BLaER1 (cell line): ENCODE measurements at regions not wholly inside any gene's neighbourhood (a gene's known extent, or its start where the extent isn't known, plus 50 kb on each side); places are given as distances from the start of the nearest gene placed in this dataset.

ENCODE experiments used
- H3K27ac ChIP-seq: shearing (Covaris generic); formaldehyde crosslinking; 2 replicates; pipeline ENCODE4 v1.8.1; 2022
- H3K27me3 ChIP-seq: shearing (Covaris generic); formaldehyde crosslinking; 2 replicates; pipeline ENCODE4 v1.8.1; 2022
- H3K36me3 ChIP-seq: shearing (Covaris generic); formaldehyde crosslinking; 2 replicates; pipeline ENCODE4 v1.8.1; 2022
- H3K4me1 ChIP-seq: shearing (Covaris generic); formaldehyde crosslinking; 2 replicates; pipeline ENCODE4 v1.8.1; 2022
- H3K4me2 ChIP-seq: shearing (Covaris generic); formaldehyde crosslinking; 2 replicates; pipeline ENCODE4 v1.8.1; 2022
- H3K4me3 ChIP-seq: shearing (Covaris generic); formaldehyde crosslinking; 2 replicates; pipeline ENCODE4 v1.8.1; 2022
- H3K9ac ChIP-seq: shearing (Covaris generic); formaldehyde crosslinking; 2 replicates; pipeline ENCODE4 v1.8.1; 2022
- H3K9me3 ChIP-seq: shearing (Covaris generic); formaldehyde crosslinking; 2 replicates; pipeline ENCODE4 v1.8.1; 2022
- H4K20me1 ChIP-seq: shearing (Covaris generic); formaldehyde crosslinking; 2 replicates; pipeline ENCODE4 v1.8.1; 2022
- Cebpa-rat ChIP-seq: shearing (Covaris generic); IDR thresholded peaks from 2 replicates; pipeline ENCODE4 v1.8.1; 2022

DNA sequence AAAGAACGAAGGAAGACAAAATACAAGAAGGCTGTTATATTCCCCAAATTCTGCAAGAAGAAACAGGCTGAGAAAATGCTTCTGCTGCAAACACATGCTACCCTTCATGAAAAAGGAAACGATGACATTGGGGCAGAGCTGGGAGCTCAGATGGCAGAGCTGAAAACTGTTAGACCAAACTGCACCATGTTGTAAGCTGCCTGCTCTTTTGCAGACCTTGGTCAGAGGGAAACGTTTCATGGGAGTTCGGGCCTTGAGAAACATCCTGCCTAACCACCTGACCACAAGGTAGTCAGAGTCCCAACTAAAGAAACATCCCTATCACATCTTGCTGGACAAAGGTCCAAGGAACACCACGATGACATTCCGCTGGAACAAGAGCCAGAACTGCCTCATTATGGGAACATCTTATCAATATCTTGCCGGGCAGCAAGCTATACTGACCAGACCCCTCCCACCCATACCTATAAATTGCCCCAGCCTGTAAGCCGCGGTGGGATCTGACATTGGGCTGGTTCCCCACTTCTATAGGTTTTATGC is 110.7 kb upstream of the CTSC start:
- no peak overlapping the region for H3K9ac ChIP-seq
- H3K27me3 ChIP-seq = no peaks in the 10 kb centered on the region
- no peak overlapping the region for H3K27ac ChIP-seq
- no peak for TF ChIP-seq Cebpa-rat
- H3K4me2 ChIP-seq = no peak overlapping the region
- no peak overlapping the region for H3K4me3 ChIP-seq
- no peaks in the 10 kb centered on the region for H4K20me1 ChIP-seq
- no peaks in the 10 kb centered on the region for H3K36me3 ChIP-seq
- no peaks in the 10 kb centered on the region for H3K4me1 ChIP-seq
- peaks cover 6% of the 10 kb centered on the region; the same call in 1 of the 2 replicates for H3K9me3 ChIP-seq

DNA sequence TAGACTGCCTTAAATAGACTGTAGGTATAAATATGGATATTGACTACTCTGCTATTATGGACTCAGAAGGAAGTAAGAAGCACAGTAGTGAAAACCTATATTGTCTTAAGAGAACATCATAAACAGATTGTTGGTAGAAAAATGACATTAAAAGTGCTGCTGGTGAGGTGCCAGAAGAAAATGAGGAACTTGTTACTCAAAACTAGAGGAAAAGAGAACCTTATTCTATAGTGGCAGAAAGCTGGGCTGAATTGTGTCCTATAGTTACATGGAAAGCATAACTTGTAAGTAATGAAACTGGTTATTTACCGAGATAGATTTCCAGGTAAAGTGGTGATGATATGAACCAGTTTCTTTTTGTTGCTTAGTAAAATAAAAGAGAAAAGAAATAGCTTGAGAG is 109.7 kb upstream of the CTSC start:
- no peak for TF ChIP-seq Cebpa-rat
- Histone ChIP-seq H3K9ac (no peak overlapping the region), H3K9me3 (peaks cover 6% of the 10 kb centered on the region; the same call in 1 of the 2 replicates), H3K4me2 (no peak overlapping the region), H3K4me3 (no peak overlapping the region), H3K36me3 (no peaks in the 10 kb centered on the region), H3K27ac (no peak overlapping the region), H3K27me3 (no peaks in the 10 kb centered on the region), H3K4me1 (no peaks in the 10 kb centered on the region), H4K20me1 (no peaks in the 10 kb centered on the region)

- H3K27ac ChIP-seq = no peak overlapping the region
- TF ChIP-seq Cebpa-rat = no peak
- no peaks in the 10 kb centered on the region for H3K36me3 ChIP-seq
- H3K9me3 ChIP-seq = peaks cover 9% of the 10 kb centered on the region
- H3K4me1 ChIP-seq = no peaks in the 10 kb centered on the region
- no peaks in the 10 kb centered on the region for H4K20me1 ChIP-seq
- H3K4me2 ChIP-seq = no peak overlapping the region
- H3K4me3 ChIP-seq = no peak overlapping the region
- no peak overlapping the region for H3K9ac ChIP-seq
- H3K27me3 ChIP-seq = no peaks in the 10 kb centered on the region
These were observed 101.8 kb upstream of the CTSC start for GRCh38 chr11:88439356-88439755.

GRCh38 chr11:88438721-88439120 is 101.2 kb upstream of the CTSC start:
- Histone ChIP-seq H3K4me2 (no peak overlapping the region), H3K4me3 (no peak overlapping the region), H3K4me1 (no peaks in the 10 kb centered on the region), H3K9me3 (peaks cover 16% of the 10 kb centered on the region), H3K27me3 (no peaks in the 10 kb centered on the region), H3K9ac (no peak overlapping the region), H3K27ac (no peak overlapping the region), H4K20me1 (no peaks in the 10 kb centered on the region), H3K36me3 (no peaks in the 10 kb centered on the region)
- no peak for TF ChIP-seq Cebpa-rat

DNA sequence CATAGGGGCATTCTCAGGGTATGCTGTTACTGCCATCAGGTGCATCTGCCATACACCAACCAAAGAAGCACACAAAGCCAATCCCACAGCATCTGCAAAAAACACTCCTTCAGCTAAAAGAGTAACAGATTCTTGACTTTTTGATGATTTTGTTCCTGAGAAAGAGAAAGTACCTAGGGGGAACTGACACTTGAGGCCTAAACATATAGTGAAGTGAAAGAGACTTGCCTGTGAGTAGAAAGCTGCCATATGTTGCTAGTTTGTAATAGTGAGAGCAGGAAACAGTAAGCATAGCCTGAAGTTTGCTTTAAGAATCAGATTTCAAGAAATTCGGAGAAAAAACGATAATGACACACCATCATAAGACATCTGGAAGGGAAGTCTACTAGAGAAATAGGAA is 97.9 kb upstream of the CTSC start:
- H3K4me2 ChIP-seq = no peak overlapping the region
- peaks cover 20% of the 10 kb centered on the region for H3K9me3 ChIP-seq
- no peaks in the 10 kb centered on the region for H4K20me1 ChIP-seq
- no peak overlapping the region for H3K27ac ChIP-seq
- H3K36me3 ChIP-seq = no peaks in the 10 kb centered on the region
- no peaks in the 10 kb centered on the region for H3K4me1 ChIP-seq
- no peak for TF ChIP-seq Cebpa-rat
- H3K27me3 ChIP-seq = no peaks in the 10 kb centered on the region
- H3K4me3 ChIP-seq = no peak overlapping the region
- no peak overlapping the region for H3K9ac ChIP-seq

GRCh38 chr11:88434333-88434976 is 96.9 kb upstream of the CTSC start:
- Histone ChIP-seq H3K9ac (no peak overlapping the region), H3K9me3 (peaks cover 20% of the 10 kb centered on the region), H3K4me3 (no peak overlapping the region), H3K27ac (no peak overlapping the region), H4K20me1 (no peaks in the 10 kb centered on the region), H3K4me1 (no peaks in the 10 kb centered on the region), H3K4me2 (no peak overlapping the region), H3K27me3 (no peaks in the 10 kb centered on the region), H3K36me3 (no peaks in the 10 kb centered on the region)
- TF ChIP-seq Cebpa-rat = no peak

DNA sequence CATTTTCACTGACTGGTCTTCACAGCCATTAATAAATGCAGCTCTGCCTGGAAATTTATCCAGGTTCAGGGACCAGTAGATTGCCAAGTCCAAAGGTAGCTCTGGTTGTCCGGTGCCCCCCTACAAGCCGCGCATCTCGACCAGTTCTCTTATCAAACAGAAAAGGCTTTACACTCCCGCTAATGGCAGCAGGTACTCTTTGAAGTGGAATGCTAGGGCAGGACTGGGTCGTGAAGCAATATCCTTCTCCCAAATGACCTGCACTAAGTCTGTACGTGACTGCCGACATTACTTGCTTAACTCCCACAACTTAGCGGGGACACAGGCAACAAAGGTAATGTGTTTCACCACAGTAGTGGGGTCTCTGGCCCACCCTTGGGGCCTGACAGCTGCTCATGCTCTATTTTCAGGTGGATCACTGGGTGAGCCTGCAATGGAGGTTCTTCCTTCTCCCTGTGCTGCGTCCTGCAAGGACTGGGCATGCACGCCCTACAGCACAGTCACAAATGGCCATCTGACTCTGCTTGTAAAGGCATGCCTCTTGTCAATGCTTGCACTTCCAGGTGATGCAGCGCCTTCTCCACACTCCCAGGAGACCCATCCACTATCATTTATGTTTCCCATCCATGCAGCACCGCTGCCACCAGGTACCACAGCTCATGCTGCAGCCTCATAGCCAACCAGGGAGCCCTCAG is 96.1 kb upstream of the CTSC start:
- TF ChIP-seq Cebpa-rat = no peak

DNA sequence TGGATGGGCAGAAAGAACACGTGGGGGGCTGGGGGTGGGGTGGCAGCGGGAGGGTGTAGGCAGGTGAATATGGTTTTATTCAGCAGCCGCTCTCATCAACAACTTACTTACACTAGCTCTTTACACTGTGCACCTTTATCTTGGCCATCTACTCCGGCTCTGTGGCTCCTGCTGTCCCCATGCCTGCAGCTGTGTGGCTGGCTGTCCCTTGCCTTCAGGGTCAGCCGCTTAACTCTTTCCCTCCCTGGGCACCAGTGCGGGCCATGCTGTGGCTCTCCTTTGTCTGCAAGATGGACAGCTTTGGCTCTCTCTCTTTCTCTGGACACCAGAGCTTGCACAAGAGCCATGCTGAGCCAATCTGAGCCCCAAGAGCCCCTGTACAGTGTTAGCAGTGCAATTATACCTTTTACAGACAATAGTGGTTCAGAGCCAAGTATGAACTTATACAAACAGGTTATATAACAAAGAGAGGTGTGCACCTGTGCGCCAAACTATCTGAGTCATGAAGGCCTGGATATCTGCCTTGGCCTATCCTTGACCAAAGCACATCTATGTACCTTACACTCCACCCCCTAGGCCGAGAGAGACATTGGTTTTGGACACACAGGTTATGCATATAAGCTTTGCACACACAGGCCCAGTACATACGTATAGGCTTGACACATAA is 94.3 kb upstream of the CTSC start:
- no peaks in the 10 kb centered on the region for H4K20me1 ChIP-seq
- no peak overlapping the region for H3K27ac ChIP-seq
- TF ChIP-seq Cebpa-rat = no peak
- no peak overlapping the region for H3K4me2 ChIP-seq
- H3K27me3 ChIP-seq = no peaks in the 10 kb centered on the region
- H3K9me3 ChIP-seq = peaks cover 20% of the 10 kb centered on the region
- H3K4me1 ChIP-seq = peaks cover 5% of the 10 kb centered on the region; the same call in 1 of the 2 replicates
- H3K9ac ChIP-seq = no peak overlapping the region
- H3K36me3 ChIP-seq = no peaks in the 10 kb centered on the region
- H3K4me3 ChIP-seq = no peak overlapping the region

More for the DNA sequence above, 96.1 kb upstream of the CTSC start:
- no peak overlapping the region for H3K4me2 ChIP-seq
- peaks cover 20% of the 10 kb centered on the region for H3K9me3 ChIP-seq
- no peaks in the 10 kb centered on the region for H4K20me1 ChIP-seq
- H3K36me3 ChIP-seq = no peaks in the 10 kb centered on the region
- no peak overlapping the region for H3K9ac ChIP-seq
- no peak overlapping the region for H3K4me3 ChIP-seq
- H3K27me3 ChIP-seq = no peaks in the 10 kb centered on the region
- H3K27ac ChIP-seq = no peak overlapping the region
- H3K4me1 ChIP-seq = no peaks in the 10 kb centered on the region

DNA sequence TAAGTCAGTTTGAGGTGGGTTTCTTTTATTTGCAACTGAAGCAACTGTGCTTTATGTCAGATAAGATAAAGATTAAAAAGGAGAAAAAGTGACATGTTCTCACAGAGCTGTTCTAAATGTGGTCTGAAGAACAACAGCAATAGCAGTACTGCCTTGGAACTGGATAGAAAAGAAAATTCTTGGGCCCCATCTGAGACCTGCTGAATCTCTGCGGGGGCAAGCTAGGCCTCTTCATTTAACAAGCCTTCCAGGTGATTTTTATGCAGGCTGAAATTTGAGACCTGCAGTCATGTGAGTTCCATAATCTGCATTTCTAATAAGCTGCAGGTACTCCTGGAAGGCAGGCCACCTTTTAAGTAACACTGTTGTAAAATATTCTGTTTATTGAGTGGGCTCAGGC is 91.4 kb upstream of the CTSC start:
- no peaks in the 10 kb centered on the region for H3K36me3 ChIP-seq
- H3K27me3 ChIP-seq = no peaks in the 10 kb centered on the region
- no peak overlapping the region for H3K27ac ChIP-seq
- no peak overlapping the region for H3K4me3 ChIP-seq
- peaks cover 6% of the 10 kb centered on the region; the same call in 1 of the 2 replicates for H3K4me1 ChIP-seq
- TF ChIP-seq Cebpa-rat = no peak
- H3K4me2 ChIP-seq = no peak overlapping the region
- H3K9me3 ChIP-seq = peaks cover 7% of the 10 kb centered on the region
- H4K20me1 ChIP-seq = no peaks in the 10 kb centered on the region
- no peak overlapping the region for H3K9ac ChIP-seq

DNA sequence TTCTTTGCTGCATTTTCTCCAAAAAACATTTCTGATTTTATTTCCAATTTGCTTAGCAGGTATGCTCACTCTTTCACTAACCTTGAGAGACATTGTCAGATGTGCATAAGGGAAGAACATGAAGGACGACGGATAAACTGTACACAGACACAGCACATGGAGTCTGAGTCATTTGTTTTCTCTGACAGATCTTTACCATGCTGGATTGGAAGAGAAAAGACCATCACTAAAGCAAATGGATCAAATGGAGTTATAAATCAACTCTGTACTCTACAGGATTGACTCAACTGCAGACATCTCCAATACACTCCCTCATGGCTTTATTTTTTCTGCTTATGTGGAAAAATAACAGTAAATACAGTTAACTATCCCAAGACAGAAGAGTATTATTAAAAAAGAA is 90.2 kb upstream of the CTSC start:
- Histone ChIP-seq H3K9me3 (no peaks in the 10 kb centered on the region), H3K4me2 (no peak overlapping the region), H3K9ac (no peak overlapping the region), H4K20me1 (no peaks in the 10 kb centered on the region), H3K27me3 (no peaks in the 10 kb centered on the region), H3K4me3 (no peak overlapping the region), H3K4me1 (peaks cover 6% of the 10 kb centered on the region; the same call in 1 of the 2 replicates), H3K27ac (no peak overlapping the region), H3K36me3 (no peaks in the 10 kb centered on the region)
- TF ChIP-seq Cebpa-rat = no peak
